Suprapubic skin (tissue), 4 donors: ENCODE measurements at regions not wholly inside any gene's neighbourhood (a gene's known extent, or its start where the extent isn't known, plus 50 kb on each side); places are given as distances from the start of the nearest gene placed in this dataset.
"Not testable (repeated sequence)": the region's sequence is repeated elsewhere in the genome, so short reads cannot be mapped to it uniquely, and the experiment has no call there.

ENCODE experiments used
- DNase-seq, 2 donors: peaks; one replicate each; pipeline ENCODE4 v3.0.0-alpha.2; 2019; ENCODE audit warnings: low spot score in 2 of 2
- H3K27ac ChIP-seq: fragments of 200-600 bp; sonication (generic); one replicate; pipeline ENCODE4 v1.5.1; 2019
- H3K27me3 ChIP-seq: fragments of 200-600 bp; sonication (generic); one replicate; pipeline ENCODE4 v1.5.1; 2019
- H3K36me3 ChIP-seq: fragments of 200-600 bp; sonication (generic); one replicate; pipeline ENCODE4 v1.5.1; 2019
- H3K4me1 ChIP-seq: fragments of 200-600 bp; sonication (generic); one replicate; pipeline ENCODE4 v1.5.1; 2019
- H3K4me3 ChIP-seq: fragments of 200-600 bp; sonication (generic); one replicate; pipeline ENCODE4 v1.5.1; 2019; ENCODE audit warnings: mild to moderate bottlenecking
- H3K9me3 ChIP-seq: fragments of 200-600 bp; sonication (generic); one replicate; pipeline ENCODE4 v1.5.1; 2019
- CTCF ChIP-seq, 2 donors: fragments of 200-600 bp in 1 of 2; fragments of 450-650 bp in 1 of 2; sonication (generic) in 1 of 2; IDR thresholded peaks; one replicate each; pipeline ENCODE4 v1.5.1; 2016 to 2019; ENCODE audit warnings: antibody characterized with exemption in 2 of 2, mild to moderate bottlenecking in 1 of 2, moderate library complexity in 1 of 2
- EP300 ChIP-seq: sonication (generic); formaldehyde crosslinking; IDR thresholded peaks from one replicate; pipeline ENCODE4 v1.6.1; 2017; ENCODE audit warnings: antibody characterized with exemption
- POLR2A ChIP-seq, 2 donors: fragments of 450-650 bp; IDR thresholded peaks; one replicate each; pipeline ENCODE4 v1.6.1; 2017; ENCODE audit warnings: antibody characterized with exemption in 2 of 2, mild to moderate bottlenecking in 2 of 2, moderate library complexity in 2 of 2
- POLR2AphosphoS5 ChIP-seq, 3 donors: sonication (generic); formaldehyde crosslinking; IDR thresholded peaks; one replicate each; pipeline ENCODE4 v1.6.1; 2017; ENCODE audit warnings: antibody characterized with exemption in 3 of 3
- WGBS: methylation state at CpG from one replicate; pipeline ENCODE4 v1.1.5; 2018; 5-methylcytosine and 5-hydroxymethylcytosine counted together

DNA sequence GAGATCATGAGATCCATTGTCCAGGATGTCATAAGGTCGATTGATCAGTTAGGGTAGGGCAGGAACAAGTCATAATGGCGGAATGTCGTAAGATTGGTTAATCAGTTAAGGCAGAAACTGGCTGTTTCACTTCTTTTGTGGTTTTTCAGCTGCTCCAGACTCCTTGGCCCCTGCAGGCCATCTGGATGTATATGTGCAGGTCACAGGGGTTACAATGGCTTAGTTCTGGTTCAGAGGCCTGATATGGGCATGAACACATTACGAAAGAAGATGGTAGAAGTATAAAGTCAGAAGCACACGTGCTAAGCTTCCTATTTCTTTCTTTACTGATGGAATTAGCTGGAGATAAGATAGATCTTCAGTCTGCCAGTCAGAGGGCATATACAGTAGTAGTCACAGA, 315.4 kb upstream of the LRRC3B start:
- H3K27ac ChIP-seq, result no peak overlapping the region
- H3K9me3 ChIP-seq, result peaks cover 17% of the 10 kb centered on the region
- no peaks in the 10 kb centered on the region for H3K27me3 ChIP-seq
- H3K36me3 ChIP-seq, result no peaks in the 10 kb centered on the region
- H3K4me3 ChIP-seq, result no peak overlapping the region
- TF ChIP-seq CTCF (IDR thresholded peaks at IDR 0.05) (no peak), POLR2A (IDR thresholded peaks at IDR 0.05) (no peak), POLR2AphosphoS5 (IDR thresholded peaks at IDR 0.05) (no peak), EP300 (no peak)
- no peaks in the 10 kb centered on the region for H3K4me1 ChIP-seq
- WGBS, result 81% methylated on average over 5 of the region's 5 CpGs
- DNase-seq, result no peak

- 55% methylated on average over 3 of the region's 3 CpGs for WGBS
- no peak overlapping the region for H3K27ac ChIP-seq
- no peaks in the 10 kb centered on the region for H3K36me3 ChIP-seq
- no peak for TF ChIP-seq EP300
- TF ChIP-seq POLR2AphosphoS5 (IDR thresholded peaks at IDR 0.05), result no peak
- TF ChIP-seq CTCF (IDR thresholded peaks at IDR 0.05), result no peak
- TF ChIP-seq POLR2A (IDR thresholded peaks at IDR 0.05), result no peak
- DNase-seq, result no peak
- no peaks in the 10 kb centered on the region for H3K4me1 ChIP-seq
- no peaks in the 10 kb centered on the region for H3K27me3 ChIP-seq
- H3K9me3 ChIP-seq, result peaks cover 19% of the 10 kb centered on the region
- H3K4me3 ChIP-seq, result no peak overlapping the region
Measured at GRCh38 chr3:26307787-26308186, 314.8 kb upstream of the LRRC3B start.

DNA sequence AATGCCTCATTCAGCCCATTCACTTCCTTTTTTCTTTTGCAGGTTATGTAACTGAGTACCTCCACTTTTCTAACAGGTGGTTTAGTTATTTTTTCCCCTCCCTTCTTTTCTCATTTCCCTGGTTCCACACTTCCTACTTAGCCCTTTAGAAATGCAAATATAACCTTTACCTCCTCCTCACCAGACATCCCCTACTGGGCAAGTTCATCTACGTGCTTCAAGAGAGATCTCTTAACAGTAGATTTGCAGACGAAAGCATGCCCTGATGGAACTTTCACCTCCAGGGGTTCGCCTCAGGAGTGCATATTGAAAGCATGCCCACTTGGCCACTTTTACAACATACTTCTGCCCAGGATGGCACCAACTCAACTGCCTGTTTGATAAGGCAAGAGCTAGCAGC, 314.1 kb upstream of the LRRC3B start:
- Histone ChIP-seq H3K27me3 (no peaks in the 10 kb centered on the region), H3K36me3 (no peaks in the 10 kb centered on the region), H3K9me3 (peaks cover 20% of the 10 kb centered on the region), H3K27ac (no peak overlapping the region), H3K4me3 (no peak overlapping the region), H3K4me1 (no peaks in the 10 kb centered on the region)
- TF ChIP-seq CTCF (IDR thresholded peaks at IDR 0.05), result no peak
- no peak for TF ChIP-seq EP300
- TF ChIP-seq POLR2AphosphoS5 (IDR thresholded peaks at IDR 0.05), result no peak
- no peak for TF ChIP-seq POLR2A (IDR thresholded peaks at IDR 0.05)
- no peak for DNase-seq
- WGBS, result 57% methylated on average over 3 of the region's 3 CpGs

- H3K27ac ChIP-seq, DNase-seq: not testable (repeated sequence)
- 85% methylated on average over 1 of the region's 1 CpG for WGBS
Measured at GRCh38 chr3:26309536-26309935, 313.0 kb upstream of the LRRC3B start.

GRCh38 chr3:26312816-26313215, 309.8 kb upstream of the LRRC3B start:
- 96% methylated on average over 5 of the region's 5 CpGs for WGBS
- H3K4me3 ChIP-seq, result no peak overlapping the region
- H3K9me3 ChIP-seq, result peaks cover 16% of the 10 kb centered on the region

More at GRCh38 chr3:26309536-26309935, 313.0 kb upstream of the LRRC3B start:
- not testable (repeated sequence) for H3K36me3 ChIP-seq, H3K27me3 ChIP-seq, H3K4me1 ChIP-seq, H3K4me3 ChIP-seq
- peaks cover 16% of the 10 kb centered on the region for H3K9me3 ChIP-seq

More at GRCh38 chr3:26312816-26313215, 309.8 kb upstream of the LRRC3B start:
- H3K27me3 ChIP-seq, result no peaks in the 10 kb centered on the region
- no peak for DNase-seq
- no peaks in the 10 kb centered on the region for H3K36me3 ChIP-seq
- H3K4me1 ChIP-seq, result no peaks in the 10 kb centered on the region
- TF ChIP-seq EP300, result no peak
- TF ChIP-seq POLR2A (IDR thresholded peaks at IDR 0.05), result no peak
- TF ChIP-seq CTCF (IDR thresholded peaks at IDR 0.05), result no peak
- TF ChIP-seq POLR2AphosphoS5 (IDR thresholded peaks at IDR 0.05), result no peak
- H3K27ac ChIP-seq, result no peak overlapping the region
